NCI-H2107 (cell line): ENCODE measurements at regions not wholly inside any gene's neighbourhood (a gene's known extent, or its start where the extent isn't known, plus 50 kb on each side); places are given as distances from the start of the nearest gene placed in this dataset.

Experiments used
- DNase-seq: peaks from one replicate; lab custom pipeline; 2025; lab: John Stamatoyannopoulos, UW

DNA sequence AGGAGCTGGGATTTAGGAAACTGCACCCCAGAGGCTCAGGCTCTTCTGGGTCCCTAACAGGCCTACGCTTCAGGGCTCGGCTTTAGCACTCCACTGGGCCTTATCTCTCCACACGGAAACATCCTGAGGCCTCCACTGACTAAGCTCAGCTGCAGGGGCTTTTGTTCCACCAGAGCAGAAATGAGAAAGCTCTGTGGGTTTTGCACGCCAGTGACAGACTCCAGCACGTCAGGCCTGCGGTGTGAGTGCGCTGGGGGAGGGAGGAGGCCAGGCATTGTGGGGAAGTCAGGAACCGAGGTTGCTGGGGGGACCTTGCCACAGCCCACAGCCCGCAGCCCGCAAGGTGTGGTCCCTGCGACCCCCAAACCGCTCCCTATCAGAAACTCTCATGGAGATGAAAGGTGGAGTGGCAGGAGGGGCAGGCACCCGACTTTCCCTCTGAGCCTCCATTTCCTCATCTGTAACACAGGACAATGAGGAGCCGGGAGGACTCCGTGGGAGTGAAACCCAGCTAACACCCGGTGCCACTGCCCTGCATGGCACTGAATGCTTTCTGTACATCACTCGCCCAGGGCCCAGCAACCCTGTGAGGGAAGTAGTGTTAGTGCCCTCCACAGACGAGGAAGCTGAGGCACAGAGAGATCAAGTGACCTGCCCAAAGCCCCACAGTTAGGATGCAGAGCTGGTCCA, 106.5 kb downstream of the TPRA1 start:
- no peak for DNase-seq

DNA sequence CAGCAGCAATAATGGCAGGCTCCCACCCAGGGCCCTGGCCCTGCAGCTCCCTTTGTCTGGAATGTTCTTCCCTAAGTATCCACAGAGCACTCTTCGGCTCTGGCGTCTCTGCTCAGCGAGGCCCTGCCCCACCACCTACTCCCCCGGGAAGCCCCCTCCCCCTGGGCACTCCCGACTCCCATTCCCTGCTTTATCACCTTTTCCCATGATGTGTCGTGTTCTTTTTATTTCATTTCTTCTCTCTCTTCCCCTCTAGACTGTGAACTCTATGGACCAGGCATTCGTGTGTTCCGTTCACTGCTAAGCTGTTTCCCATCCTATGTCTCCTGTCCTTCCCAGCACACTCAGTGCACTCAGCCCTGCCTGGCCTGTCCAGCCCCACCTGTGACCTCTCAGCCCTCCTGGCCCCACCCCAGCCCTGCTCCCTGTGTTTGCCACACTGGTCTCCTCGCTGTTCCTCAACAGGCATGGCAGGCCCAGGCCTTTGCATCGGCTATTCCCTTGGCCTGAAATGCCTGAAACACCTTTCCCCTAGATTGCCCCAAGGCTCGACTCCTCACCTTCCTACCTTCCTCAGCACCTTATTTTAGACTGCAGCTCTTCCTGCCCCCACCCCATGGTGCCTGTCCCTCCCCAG, 107.4 kb downstream of the TPRA1 start:
- no peak for DNase-seq

DNA sequence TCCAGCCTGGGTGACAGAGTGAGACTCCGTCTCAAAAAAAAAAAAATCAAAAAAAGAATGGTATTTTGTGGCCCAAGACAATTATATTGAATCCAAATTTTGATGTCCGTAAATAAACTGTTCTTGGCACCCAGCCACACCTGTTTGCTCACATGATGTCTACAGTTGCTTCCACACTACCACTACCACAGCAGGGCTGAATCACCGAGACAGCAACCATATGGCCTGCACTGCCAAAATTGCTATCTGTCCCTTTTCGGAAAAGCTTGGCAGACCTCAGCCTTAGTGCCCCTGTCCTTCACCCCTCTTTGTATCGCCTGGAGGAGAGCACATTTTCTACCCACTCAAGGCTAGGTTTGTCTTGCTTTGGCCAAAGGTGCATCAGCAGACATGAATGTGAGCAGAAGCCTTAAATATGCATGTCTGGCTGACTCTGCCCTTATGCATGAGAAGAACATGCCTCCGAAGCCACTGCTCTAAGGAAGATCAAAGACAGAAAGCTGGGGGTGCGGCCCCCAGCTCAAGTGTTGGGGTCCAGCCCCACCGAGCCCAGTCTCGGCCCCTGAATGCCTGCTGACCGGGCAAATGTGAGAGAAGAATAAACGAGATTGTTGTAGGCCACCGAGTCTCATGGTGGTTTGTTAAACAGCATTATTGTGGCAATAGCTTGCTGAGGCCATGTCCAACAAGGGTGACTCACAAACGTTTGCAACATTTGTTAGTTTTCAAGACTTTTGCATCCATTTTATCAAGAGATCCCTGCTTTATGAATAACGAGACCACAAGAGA, 108.1 kb downstream of the TPRA1 start:
- DNase-seq = no peak

DNA sequence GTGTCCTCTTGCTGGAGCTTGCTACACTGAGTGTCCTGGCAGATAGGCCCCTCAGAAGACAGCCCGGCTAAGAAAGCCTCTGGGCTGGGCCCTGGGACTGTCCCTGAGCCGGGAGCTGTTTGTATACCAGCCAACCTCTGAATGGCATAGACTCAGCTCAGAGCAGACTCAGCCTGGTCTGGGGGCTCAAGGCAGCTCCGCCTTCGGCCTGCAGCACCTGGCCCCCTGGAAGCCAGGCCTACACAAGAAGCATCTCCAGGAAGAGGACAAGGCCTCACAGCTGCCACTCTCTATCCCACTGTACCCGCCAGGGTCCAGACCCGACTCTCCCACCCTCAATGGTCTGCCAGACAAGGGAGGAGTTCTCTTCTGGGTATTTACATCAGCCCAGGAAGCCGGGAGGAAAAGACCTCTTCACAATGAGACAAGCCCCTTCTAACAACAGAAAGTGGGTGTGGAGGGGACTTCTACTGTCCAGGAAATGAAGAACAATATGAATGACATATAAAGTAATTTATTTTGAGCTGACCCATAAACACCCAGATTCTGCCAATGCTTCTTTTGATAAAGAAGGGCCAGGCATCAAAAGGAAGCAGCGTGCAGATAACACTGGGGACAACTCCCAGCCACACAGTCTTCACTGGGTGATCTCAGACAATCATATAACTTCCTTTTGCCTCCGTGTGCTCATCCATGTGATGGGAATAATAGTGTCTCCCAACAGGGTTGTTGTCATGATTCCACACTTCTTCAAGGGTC, 110.2 kb downstream of the TPRA1 start:
- no peak for DNase-seq

DNA sequence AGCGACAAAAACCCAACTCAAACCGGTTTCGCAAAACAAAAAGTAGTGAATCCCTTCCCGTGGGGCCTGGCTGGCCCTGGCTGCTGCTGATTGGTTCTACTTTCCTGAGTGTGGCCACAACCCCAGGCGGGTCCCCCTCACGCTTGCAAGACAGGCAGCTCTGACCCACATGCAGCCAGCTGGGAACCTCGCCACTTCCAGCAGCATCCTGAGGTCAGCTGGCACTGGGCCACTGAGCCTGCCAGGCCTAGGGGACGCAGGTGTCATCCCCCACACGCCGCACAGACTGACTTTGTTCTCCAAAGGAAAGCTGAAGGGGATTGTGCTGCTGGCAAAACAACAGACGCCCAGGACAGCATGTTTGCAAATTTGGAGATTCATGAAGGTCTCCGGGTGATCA, 111.1 kb downstream of the TPRA1 start:
- DNase-seq = no peak

DNA sequence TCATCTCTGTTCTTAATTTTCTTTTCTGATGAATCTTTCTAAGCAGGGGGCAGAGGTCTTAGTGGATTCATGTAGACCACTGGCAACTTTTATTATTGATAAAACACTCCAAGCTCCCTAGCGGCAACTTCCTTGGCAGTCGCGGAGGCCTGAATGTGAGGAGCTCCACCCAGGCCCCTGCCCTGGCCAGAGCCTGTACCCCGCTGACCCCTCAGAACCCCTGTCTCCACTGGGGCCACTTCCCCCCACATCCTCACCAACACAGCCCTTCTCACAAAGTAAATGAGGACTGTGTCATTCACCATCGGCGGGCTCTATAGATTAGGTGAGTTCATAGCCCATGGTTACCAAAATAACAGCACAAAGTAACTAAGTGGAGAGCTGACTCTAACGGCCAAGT, 111.6 kb downstream of the TPRA1 start:
- DNase-seq = no peak

DNA sequence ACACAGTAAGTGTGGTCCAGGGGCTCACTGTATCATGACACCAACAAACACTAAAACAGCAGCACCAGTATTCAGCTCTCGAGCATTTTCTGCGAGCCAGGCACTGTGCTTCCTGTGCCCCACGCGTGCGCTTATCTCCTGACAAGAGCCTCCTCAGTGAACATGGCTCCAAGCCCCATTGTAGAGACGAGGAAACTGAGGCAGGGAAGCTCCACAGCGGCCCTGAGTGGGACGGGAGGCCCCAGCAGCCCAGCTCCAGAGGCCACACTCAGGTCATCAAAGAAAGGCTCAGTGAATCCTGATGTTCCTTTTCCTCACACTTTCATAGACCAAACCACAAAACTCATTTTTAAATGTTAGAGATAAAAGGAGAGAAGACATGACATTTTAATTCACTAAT, 113.1 kb downstream of the TPRA1 start:
- DNase-seq = no peak

DNA sequence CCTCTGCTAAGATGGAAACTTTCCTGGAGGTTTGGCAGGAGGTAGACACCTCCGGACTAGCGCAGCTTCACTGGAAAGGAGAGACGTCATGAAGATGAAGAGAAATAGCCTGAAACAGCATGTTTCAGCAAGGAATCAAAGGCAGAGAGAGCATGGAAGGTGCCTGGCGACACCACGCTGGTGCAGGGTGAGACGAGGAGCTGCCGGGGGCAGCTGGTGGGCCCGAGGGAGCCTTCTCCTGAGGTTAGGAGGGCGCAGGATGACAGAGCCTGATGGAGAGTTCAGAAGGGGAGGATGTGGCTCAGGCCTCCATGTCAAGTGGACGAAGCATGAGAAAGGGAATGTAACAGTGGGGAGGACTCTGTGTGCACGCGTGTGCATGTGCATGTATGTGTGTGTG, 113.6 kb downstream of the TPRA1 start:
- no peak for DNase-seq

DNA sequence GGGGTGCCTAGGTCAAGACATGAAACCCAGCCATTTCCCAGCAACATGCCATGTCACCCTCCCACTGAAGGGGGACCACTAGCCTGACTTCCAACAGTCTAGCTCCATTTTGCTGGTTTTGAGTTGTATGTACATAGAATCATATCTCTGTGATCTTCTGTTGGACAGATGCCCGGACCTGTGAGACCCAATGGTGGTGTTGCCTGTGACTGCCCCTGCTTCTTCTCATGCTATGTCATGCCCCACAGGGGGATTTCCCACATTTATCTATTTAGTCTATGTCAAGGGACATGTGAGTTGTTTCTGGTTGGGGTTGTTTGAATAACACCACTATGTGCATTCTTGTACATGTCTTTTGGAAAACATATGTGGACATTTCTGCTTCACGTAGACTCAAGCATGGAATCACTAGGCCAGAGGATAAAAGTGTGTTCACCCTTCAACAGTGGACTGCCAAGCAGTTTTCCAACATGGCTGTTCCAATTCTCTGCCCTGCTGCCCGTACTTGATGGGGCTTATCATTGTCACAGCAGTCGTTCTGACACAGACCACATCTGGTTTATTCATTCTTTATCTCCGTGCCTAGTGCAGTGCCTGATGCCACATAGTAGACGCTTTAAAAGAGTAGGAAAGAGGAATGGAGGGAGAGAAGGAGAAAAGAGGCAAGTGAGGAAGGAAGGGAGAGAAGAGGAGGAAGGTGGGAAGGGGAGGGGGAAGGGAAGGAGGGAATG, 114.4 kb downstream of the TPRA1 start:
- DNase-seq = no peak

DNA sequence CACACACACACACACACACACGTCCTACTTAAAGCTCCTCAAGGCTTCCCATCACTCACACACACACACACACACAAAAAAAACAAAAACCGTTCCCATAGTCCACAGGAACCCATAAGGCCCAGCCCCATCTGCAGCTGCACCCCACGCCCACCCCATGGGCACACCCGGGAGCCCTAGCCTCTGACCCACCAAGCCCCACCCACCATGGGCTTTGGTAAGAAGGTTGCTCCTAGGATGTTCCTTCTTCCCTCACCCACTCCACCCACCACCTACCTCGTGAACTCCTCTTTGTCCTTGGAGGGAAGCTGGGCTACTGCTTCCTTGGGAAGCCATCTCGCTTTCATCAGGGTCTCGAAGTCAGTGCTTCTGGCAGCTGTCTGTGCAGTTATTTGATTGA, 115.1 kb downstream of the TPRA1 start:
- DNase-seq = no peak

DNA sequence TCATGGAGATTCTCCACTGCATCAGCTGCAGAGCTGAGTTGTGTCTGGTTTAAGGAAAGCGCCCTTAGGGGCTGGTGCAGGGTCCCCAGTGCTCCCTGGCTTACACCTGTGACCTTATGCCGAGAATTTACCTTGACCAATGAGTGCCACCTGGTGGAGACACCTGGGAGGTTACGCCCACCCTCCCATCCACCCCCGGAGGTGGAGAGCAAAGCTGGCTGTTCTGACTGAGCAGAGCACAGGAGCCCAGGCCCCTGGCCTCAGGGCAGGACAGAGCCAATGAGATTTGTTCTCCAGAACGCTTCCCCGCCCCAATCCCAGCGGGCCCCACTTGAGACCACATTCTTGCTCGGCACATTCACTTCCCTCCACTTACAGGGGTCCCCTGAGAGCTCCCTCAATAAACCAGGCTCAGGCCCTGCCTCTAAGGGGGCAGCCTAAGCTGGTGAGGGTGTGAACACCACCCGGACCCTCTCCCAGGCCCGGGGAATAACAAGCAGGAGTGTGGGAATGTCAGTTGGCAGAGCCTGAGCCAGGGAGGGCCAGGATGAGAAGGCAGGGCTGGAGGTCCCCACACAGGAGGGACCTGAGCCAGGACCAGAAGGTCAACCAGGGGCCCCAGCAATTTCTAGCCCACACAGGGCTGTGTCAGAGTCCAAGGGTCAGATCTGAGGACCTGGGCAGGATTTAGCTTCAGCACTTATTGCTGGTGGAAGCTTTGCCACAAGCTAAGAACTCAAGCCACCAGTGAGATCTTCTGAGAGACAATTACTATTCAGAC, 117.1 kb downstream of the TPRA1 start:
- peak; percentile 33 for DNase-seq

DNA sequence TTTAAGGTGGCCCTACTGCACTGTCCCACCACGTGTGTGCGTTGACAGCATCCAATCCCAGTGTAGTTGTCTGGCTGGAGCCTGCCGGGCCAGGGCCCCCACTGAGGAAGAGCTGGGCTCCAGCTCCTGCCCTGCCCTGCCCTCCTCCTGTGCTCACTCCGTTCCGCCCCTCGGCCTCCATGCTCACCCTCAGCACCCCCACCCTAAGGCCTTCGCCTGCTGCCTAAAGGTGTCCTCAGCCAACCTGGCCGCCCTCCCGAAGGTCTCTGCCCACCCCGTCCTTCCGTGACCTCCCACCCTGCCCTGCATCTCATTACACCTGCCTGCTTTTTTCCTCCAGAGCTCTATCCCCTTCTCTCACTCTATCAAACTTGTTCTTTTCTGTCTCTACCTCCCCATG, 118.0 kb downstream of the TPRA1 start:
- DNase-seq = no peak

DNA sequence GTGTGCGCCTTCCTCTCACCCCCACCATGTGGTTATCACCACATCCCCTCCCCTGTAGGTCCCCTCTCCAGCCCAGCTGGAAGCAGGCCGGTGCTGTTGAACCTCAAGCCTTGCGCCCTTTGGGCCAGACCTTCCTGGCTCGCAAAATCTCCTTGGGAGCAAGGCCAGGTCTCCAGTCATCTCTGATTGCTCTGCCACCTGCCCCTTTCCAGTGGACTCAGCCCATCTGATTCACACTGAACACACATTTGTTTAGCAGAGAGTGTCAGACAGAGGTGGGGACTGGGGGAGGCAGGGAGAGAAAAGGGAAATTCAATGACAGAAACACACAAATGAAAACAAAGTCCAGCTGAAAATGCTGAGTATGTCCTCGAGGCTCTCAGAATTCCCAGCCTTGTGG, 119.4 kb downstream of the TPRA1 start:
- DNase-seq = no peak

DNA sequence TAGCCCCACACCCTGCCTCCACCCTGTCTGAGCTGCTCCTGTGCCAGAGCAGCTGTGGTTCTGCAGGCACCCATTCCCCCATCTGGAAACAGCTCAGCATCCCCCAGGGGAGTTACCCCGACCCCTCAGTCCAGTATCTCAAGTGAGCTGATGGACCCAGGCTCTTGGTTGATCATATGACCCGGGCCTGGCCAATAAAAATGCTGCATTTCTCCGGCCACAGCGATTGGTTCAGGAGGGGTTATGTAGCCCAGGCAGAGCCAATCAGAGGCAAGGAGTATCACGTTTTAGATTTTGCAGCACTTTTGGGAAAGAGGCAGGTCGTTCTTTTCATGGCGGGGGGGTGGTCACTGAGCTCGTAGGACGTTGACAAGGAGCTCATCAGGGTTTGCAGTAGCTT, 120.8 kb downstream of the TPRA1 start:
- DNase-seq = no peak

DNA sequence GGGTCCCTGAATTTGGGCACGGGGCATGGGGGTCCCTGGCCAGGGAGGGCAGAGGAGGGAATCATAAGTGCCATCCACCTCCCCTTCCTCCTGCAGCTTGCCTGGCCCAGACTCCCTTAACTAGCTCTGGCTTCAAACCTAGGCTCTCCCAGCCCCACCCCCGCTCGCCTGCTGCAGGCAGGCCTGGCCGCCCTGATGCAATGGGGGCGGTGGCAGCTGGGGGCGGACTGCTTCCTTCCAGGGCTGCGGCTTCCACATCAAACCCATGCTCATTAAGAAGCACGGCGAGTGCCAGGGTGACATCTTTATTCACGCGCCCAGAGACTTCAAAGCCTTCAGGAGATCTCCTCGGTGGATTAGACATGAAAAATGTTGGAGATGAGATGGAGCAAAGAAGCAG, 123.1 kb downstream of the TPRA1 start:
- no peak for DNase-seq

DNA sequence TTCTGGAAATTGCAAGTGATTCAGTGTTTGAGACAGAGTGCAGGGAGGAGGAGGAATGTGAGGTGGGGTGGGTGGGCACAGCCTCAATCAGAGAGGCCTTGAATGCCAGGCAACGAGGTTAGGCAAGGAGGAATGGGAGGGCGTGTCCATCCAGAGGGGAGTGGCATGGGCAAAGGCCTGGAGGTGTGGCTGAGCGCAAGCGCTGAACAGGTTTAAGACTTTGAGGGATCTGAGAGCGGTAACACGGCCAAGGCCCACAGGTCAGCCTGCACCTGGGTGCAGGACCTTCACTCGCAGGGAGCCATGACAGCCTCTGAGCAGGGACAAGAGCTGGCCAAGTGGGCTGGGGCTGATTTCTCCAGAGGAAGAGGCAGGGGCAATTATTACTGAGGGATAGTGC, 125.9 kb downstream of the TPRA1 start:
- no peak for DNase-seq

DNA sequence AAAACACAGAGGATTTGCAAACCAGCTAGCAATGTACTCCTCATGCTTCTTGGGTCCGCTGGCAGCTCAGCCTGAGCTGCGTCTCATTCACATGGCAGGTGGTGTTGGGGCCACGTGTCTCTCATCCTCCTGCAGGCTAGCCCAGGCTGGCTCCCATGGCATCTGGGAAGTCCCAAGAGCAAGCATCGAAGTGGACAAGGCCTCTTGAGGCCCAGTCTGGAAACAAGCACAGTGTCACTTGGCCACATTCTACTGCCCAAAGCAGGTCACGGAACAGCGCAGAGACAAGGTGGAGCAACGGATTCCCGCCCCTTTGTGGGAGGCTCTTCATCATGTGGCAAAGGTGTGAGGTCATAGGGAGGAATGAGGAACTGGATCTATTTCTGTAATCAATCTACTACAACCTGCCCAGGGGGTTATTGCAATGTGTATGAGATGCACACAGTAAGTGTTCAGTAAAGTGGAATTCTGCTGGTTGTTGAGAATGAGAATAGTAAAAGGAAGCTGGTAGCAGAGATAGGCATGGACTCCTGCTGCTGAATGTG, 128.3 kb downstream of the TPRA1 start:
- DNase-seq = no peak

DNA sequence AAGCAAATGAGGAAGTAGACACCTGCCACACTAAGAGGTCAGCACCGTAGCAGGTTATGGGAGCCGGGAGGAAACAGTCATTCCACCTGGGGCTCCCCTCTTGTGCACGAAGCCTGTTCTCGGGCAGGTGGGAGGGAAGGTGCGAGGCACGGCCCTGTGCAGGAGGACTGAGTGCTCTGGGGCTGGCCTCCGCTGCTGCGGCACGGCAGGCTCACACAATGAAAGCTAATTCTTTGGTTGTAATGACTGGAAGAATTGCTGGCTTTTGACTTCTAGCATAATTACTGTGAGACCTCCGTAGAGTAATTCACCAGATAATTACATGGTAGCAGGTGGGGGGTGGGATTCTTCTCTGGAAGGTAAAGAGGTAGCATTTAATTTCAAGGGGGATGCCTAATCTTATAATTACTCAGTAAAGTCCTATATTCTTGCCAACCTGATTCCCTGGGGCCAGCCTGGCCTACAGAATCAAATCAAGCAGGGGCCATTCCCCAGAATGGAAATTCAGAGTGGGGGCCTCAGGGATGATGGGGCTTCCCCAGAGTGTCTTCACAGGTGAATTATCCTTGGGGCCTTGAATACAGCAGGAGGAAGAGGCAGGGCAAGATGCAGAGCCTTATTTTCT, 129.1 kb downstream of the TPRA1 start:
- DNase-seq = no peak

DNA sequence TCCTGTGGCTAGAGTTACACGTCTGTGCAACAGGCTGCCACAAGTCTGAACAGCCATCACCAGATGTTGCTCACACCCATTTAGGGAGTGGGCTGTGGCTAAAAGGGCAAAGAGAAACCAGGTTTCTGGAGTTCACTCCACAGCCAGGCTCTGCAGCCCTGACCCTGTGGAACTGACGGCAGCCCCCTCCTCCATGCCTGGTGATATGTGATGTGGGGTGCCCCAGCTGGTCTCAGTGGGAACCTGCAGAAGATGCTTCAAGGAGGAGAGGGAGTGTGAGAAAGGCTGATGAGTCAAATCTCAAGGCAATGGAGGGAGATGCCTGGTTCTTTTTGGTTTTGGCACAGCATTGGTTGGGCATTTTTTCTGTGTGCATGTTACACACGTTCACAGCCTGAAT, 130.6 kb downstream of the TPRA1 start:
- DNase-seq = no peak
